ENCODE measurements at regions not wholly inside any gene's neighbourhood (a gene's known extent, or its start where the extent isn't known, plus 50 kb on each side); places are given as distances from the start of the nearest gene placed in this dataset.
"Not testable (repeated sequence)": the region's sequence is repeated elsewhere in the genome, so short reads cannot be mapped to it uniquely, and the experiment has no call there.

- TF ChIP-seq CTCF, EP300 (IDR thresholded peaks at IDR 0.05): not testable (repeated sequence)
Observed at GRCh38 chr6:168168330-168168729, 89.3 kb upstream of the FRMD1 start.

All from ovary (tissue), 3 donors.